Mesodermal cell (in vitro differentiated cells): ENCODE measurements at regions not wholly inside any gene's neighbourhood (a gene's known extent, or its start where the extent isn't known, plus 50 kb on each side); places are given as distances from the start of the nearest gene placed in this dataset.
"Not testable (repeated sequence)": the region's sequence is repeated elsewhere in the genome, so short reads cannot be mapped to it uniquely, and the experiment has no call there.

ENCODE experiments used
- H3K27ac ChIP-seq: 2 replicates; pipeline ENCODE4 v1.7.0; 2013; ENCODE audit warnings: mild to moderate bottlenecking, low read depth, low read length, moderate library complexity; ENCODE audit not compliant: severe bottlenecking
- H3K36me3 ChIP-seq: 2 replicates; pipeline ENCODE4 v1.7.1; 2013; ENCODE audit warnings: mild to moderate bottlenecking, low read length, moderate library complexity; ENCODE audit not compliant: control insufficient read depth, insufficient read depth
- H3K4me1 ChIP-seq: one replicate; pipeline ENCODE4 v1.7.1; 2013; ENCODE audit warnings: mild to moderate bottlenecking, low read length; ENCODE audit not compliant: insufficient read depth, control insufficient read depth, poor library complexity, severe bottlenecking
- H3K4me3 ChIP-seq: 2 replicates; pipeline ENCODE4 v1.7.0; 2013; ENCODE audit warnings: low read length, control low read depth, mild to moderate bottlenecking; ENCODE audit not compliant: insufficient read depth, poor library complexity, severe bottlenecking; ENCODE audit errors: extremely low read depth
- H3K9me3 ChIP-seq: 2 replicates; pipeline ENCODE4 v1.7.1; 2013; ENCODE audit warnings: mild to moderate bottlenecking, low read length, moderate library complexity; ENCODE audit not compliant: control insufficient read depth
- WGBS, 2 experiments: methylation state at CpG; one replicate each; pipeline ENCODE4 v1.1.5; 2013; ENCODE audit warnings: missing lambda C conversion rate in 2 of 2; ENCODE audit not compliant: insufficient coverage in 2 of 2; 5-methylcytosine and 5-hydroxymethylcytosine counted together

GRCh38 chr13:73317140-73317539 is 258.3 kb downstream of the KLF5 start:
- Histone ChIP-seq H3K9me3 (no peaks in the 10 kb centered on the region), H3K36me3 (no peaks in the 10 kb centered on the region), H3K4me3 (no peak overlapping the region), H3K27ac (no peak overlapping the region), H3K4me1 (no peaks in the 10 kb centered on the region)
- whole genome bisulfite sequencing, 2 experiments = 80% methylated on average over 1 of the region's 2 CpGs; no CpG with 5 or more reads in 1 of the 2 experiments

GRCh38 chr13:73310366-73310765 is 251.6 kb downstream of the KLF5 start:
- Histone ChIP-seq H3K36me3 (no peaks in the 10 kb centered on the region), H3K4me1 (no peaks in the 10 kb centered on the region), H3K9me3 (no peaks in the 10 kb centered on the region), H3K27ac (no peak overlapping the region), H3K4me3 (no peak overlapping the region)
- WGBS, 2 experiments = 67% methylated on average over 1 of the region's 2 CpGs; no CpG with 5 or more reads in 1 of the 2 experiments

GRCh38 chr13:73307481-73307880 is 248.7 kb downstream of the KLF5 start:
- Histone ChIP-seq H3K4me3 (no peak overlapping the region), H3K36me3 (no peaks in the 10 kb centered on the region), H3K27ac (no peak overlapping the region), H3K9me3 (no peaks in the 10 kb centered on the region), H3K4me1 (peaks cover 9% of the 10 kb centered on the region)
- WGBS, 2 experiments = 83 to 100% methylated on average over 1 of the region's 1 CpG

GRCh38 chr13:73306688-73307087 is 247.9 kb downstream of the KLF5 start:
- H3K4me3 ChIP-seq = no peak overlapping the region
- peaks cover 9% of the 10 kb centered on the region for H3K4me1 ChIP-seq
- no peaks in the 10 kb centered on the region for H3K9me3 ChIP-seq
- WGBS, 2 experiments = no CpG with 5 or more reads among the region's 1 CpG
- no peaks in the 10 kb centered on the region for H3K36me3 ChIP-seq
- H3K27ac ChIP-seq = no peak overlapping the region

- Histone ChIP-seq H3K4me3 (no peak overlapping the region), H3K4me1 (peaks cover 9% of the 10 kb centered on the region), H3K36me3 (no peaks in the 10 kb centered on the region), H3K27ac (no peak overlapping the region), H3K9me3 (no peaks in the 10 kb centered on the region)
- 89 to 92% methylated on average over 2 of the region's 2 CpGs for WGBS, 2 experiments
These were observed 245.6 kb downstream of the KLF5 start for GRCh38 chr13:73304442-73304841.

- Histone ChIP-seq H3K36me3 (no peaks in the 10 kb centered on the region), H3K27ac (no peak overlapping the region), H3K9me3 (no peaks in the 10 kb centered on the region), H3K4me1 (peaks cover 9% of the 10 kb centered on the region), H3K4me3 (no peak overlapping the region)
- 79 to 100% methylated on average over 1 to 4 of the region's 6 CpGs for WGBS, 2 experiments
These were observed 245.0 kb downstream of the KLF5 start for GRCh38 chr13:73303851-73304250.

GRCh38 chr13:73301622-73302021 is 242.8 kb downstream of the KLF5 start:
- H3K4me3 ChIP-seq, H3K9me3 ChIP-seq, H3K36me3 ChIP-seq, H3K27ac ChIP-seq, H3K4me1 ChIP-seq: not testable (repeated sequence)

GRCh38 chr13:73300718-73301425 is 242.1 kb downstream of the KLF5 start:
- H3K36me3 ChIP-seq = no peaks in the 10 kb centered on the region
- H3K4me1 ChIP-seq = peaks cover 9% of the 10 kb centered on the region
- no CpG with 5 or more reads among the region's 3 CpGs for WGBS, 2 experiments
- H3K4me3 ChIP-seq = no peak overlapping the region
- no peak overlapping the region for H3K27ac ChIP-seq
- H3K9me3 ChIP-seq = no peaks in the 10 kb centered on the region

- 95 to 100% methylated on average over 2 of the region's 2 CpGs for WGBS, 2 experiments
- Histone ChIP-seq H3K27ac (no peak overlapping the region), H3K4me1 (peaks cover 9% of the 10 kb centered on the region)
These were observed 241.0 kb downstream of the KLF5 start for GRCh38 chr13:73299787-73300186.

GRCh38 chr13:73293913-73294523 is 235.2 kb downstream of the KLF5 start:
- no peaks in the 10 kb centered on the region for H3K36me3 ChIP-seq
- no peak overlapping the region for H3K4me3 ChIP-seq
- WGBS, 2 experiments = 88 to 96% methylated on average over 3 to 5 of the region's 6 CpGs
- no peaks in the 10 kb centered on the region for H3K9me3 ChIP-seq
- peaks cover 5% of the 10 kb centered on the region for H3K4me1 ChIP-seq
- no peak overlapping the region for H3K27ac ChIP-seq

More at GRCh38 chr13:73299787-73300186, 241.0 kb downstream of the KLF5 start:
- Histone ChIP-seq H3K36me3 (no peaks in the 10 kb centered on the region), H3K9me3 (no peaks in the 10 kb centered on the region), H3K4me3 (no peak overlapping the region)

- Histone ChIP-seq H3K36me3 (no peaks in the 10 kb centered on the region), H3K27ac (no peak overlapping the region), H3K4me3 (no peak overlapping the region), H3K9me3 (no peaks in the 10 kb centered on the region), H3K4me1 (peaks cover 8% of the 10 kb centered on the region)
- WGBS, 2 experiments = no CpG with 5 or more reads among the region's 1 CpG
These were observed 233.3 kb downstream of the KLF5 start for GRCh38 chr13:73292127-73292526.
